ENCODE measurements at regions not wholly inside any gene's neighbourhood (a gene's known extent, or its start where the extent isn't known, plus 50 kb on each side); places are given as distances from the start of the nearest gene placed in this dataset.

GRCh38 chr5:18329328-18329727 is 695.1 kb downstream of the TAF11L14 start:
- Histone ChIP-seq H3K79me2 (no peaks in the 10 kb centered on the region), H3K4me1 (ENCODE audit: insufficient read depth) (no peaks in the 10 kb centered on the region), H3K4me2 (no peak overlapping the region), H3K27ac (no peak overlapping the region), H4K20me1 (ENCODE audit: insufficient read depth, poor library complexity, severe bottlenecking) (no peaks in the 10 kb centered on the region), H3K9me3 (ENCODE audit: low read depth) (no peaks in the 10 kb centered on the region), H2AFZ (no peak overlapping the region), H3K27me3 (no peaks in the 10 kb centered on the region), H3K36me3 (replicated peaks; ENCODE audit: insufficient read depth, low read depth) (no peaks in the 10 kb centered on the region), H3K9me2 (replicated peaks; ENCODE audit: insufficient read depth) (no peaks in the 10 kb centered on the region), H3K4me3 (no peak overlapping the region)
- DNase-seq (ENCODE audit: low spot score) = peak; percentile 13
- TF ChIP-seq EZH2phosphoT487 (IDR thresholded peaks at IDR 0.05; ENCODE audit: low read depth, severe bottlenecking, unreplicated experiment) = no peak
- TF ChIP-seq CTCF (IDR thresholded peaks at IDR 0.05; ENCODE audit: poor library complexity) = no peak
- no peak for TF ChIP-seq EZH2 (IDR thresholded peaks at IDR 0.05; ENCODE audit: borderline replicate concordance)

GRCh38 chr5:18333841-18334240 is 699.6 kb downstream of the TAF11L14 start:
- no peaks in the 10 kb centered on the region for H4K20me1 ChIP-seq (ENCODE audit: insufficient read depth, poor library complexity, severe bottlenecking)
- H3K9me3 ChIP-seq (ENCODE audit: low read depth) = no peaks in the 10 kb centered on the region
- H2AFZ ChIP-seq = no peak overlapping the region
- H3K27ac ChIP-seq = no peak overlapping the region
- H3K4me2 ChIP-seq = no peak overlapping the region
- TF ChIP-seq CTCF (IDR thresholded peaks at IDR 0.05; ENCODE audit: poor library complexity) (no peak), EZH2phosphoT487 (IDR thresholded peaks at IDR 0.05; ENCODE audit: low read depth, severe bottlenecking, unreplicated experiment) (no peak), EZH2 (IDR thresholded peaks at IDR 0.05; ENCODE audit: borderline replicate concordance) (no peak)
- no peaks in the 10 kb centered on the region for H3K4me1 ChIP-seq (ENCODE audit: insufficient read depth)
- no peak for DNase-seq (ENCODE audit: low spot score)
- no peaks in the 10 kb centered on the region for H3K79me2 ChIP-seq
- H3K27me3 ChIP-seq = no peaks in the 10 kb centered on the region
- no peaks in the 10 kb centered on the region for H3K9me2 ChIP-seq (replicated peaks; ENCODE audit: insufficient read depth)
- no peak overlapping the region for H3K4me3 ChIP-seq
- 72% methylated on average over 1 of the region's 1 CpG for WGBS (ENCODE audit: low lambda C conversion rate, missing lambda C conversion rate)
- no peaks in the 10 kb centered on the region for H3K36me3 ChIP-seq (replicated peaks; ENCODE audit: insufficient read depth, low read depth)

- no peak for DNase-seq (ENCODE audit: low spot score)
Measured at GRCh38 chr5:18334949-18335348, 700.7 kb downstream of the TAF11L14 start.

More at GRCh38 chr5:18334949-18335348, 700.7 kb downstream of the TAF11L14 start:
- Histone ChIP-seq H4K20me1 (ENCODE audit: insufficient read depth, poor library complexity, severe bottlenecking) (no peaks in the 10 kb centered on the region), H3K27me3 (no peaks in the 10 kb centered on the region), H3K9me2 (replicated peaks; ENCODE audit: insufficient read depth) (no peaks in the 10 kb centered on the region), H3K4me3 (no peak overlapping the region), H3K27ac (no peak overlapping the region), H2AFZ (no peak overlapping the region), H3K4me2 (no peak overlapping the region), H3K79me2 (no peaks in the 10 kb centered on the region), H3K36me3 (replicated peaks; ENCODE audit: insufficient read depth, low read depth) (no peaks in the 10 kb centered on the region), H3K4me1 (ENCODE audit: insufficient read depth) (no peaks in the 10 kb centered on the region), H3K9me3 (ENCODE audit: low read depth) (no peaks in the 10 kb centered on the region)
- TF ChIP-seq CTCF (IDR thresholded peaks at IDR 0.05; ENCODE audit: poor library complexity) = no peak
- no peak for TF ChIP-seq EZH2phosphoT487 (IDR thresholded peaks at IDR 0.05; ENCODE audit: low read depth, severe bottlenecking, unreplicated experiment)
- TF ChIP-seq EZH2 (IDR thresholded peaks at IDR 0.05; ENCODE audit: borderline replicate concordance) = no peak
- 60% methylated on average over 5 of the region's 5 CpGs for WGBS (ENCODE audit: low lambda C conversion rate, missing lambda C conversion rate)
